ENCODE measurements at regions not wholly inside any gene's neighbourhood (a gene's known extent, or its start where the extent isn't known, plus 50 kb on each side); places are given as distances from the start of the nearest gene placed in this dataset.

- ATAC-seq, result no peak
- intact Hi-C loops (cut with DNase I), result no loop called here
- no peak for DNase-seq (ENCODE audit: low spot score)
Measured at GRCh38 chr4:38189445-38189844, 229.2 kb downstream of the PTTG2 start.

- intact Hi-C loops (cut with DNase I), result no loop called here
- DNase-seq (ENCODE audit: low spot score) (peak; percentile 61), ATAC-seq (peak; percentile 88)
Measured at GRCh38 chr4:38190717-38191178, 230.6 kb downstream of the PTTG2 start.

- ATAC-seq (no peak), DNase-seq (ENCODE audit: low spot score) (no peak)
- intact Hi-C loops (cut with DNase I), result no loop called here
Measured at GRCh38 chr4:38192516-38192915, 232.3 kb downstream of the PTTG2 start.

- intact Hi-C loops (cut with DNase I), result no loop called here
- ATAC-seq, result no peak
- DNase-seq (ENCODE audit: low spot score), result no peak
Measured at GRCh38 chr4:38193236-38193863, 233.2 kb downstream of the PTTG2 start.

GRCh38 chr4:38194047-38194602, 233.9 kb downstream of the PTTG2 start:
- intact Hi-C loops (cut with DNase I), result no loop called here
- ATAC-seq (no peak), DNase-seq (ENCODE audit: low spot score) (no peak)

GRCh38 chr4:38195486-38195885, 235.3 kb downstream of the PTTG2 start:
- no peak for DNase-seq (ENCODE audit: low spot score)
- intact Hi-C loops (cut with DNase I), result loop anchor here (5.0 kb wide), 1 partner anchor 1668 kb away; no protein-coding TSS in a partner anchor
- ATAC-seq, result no peak

GRCh38 chr4:38195911-38196310, 235.7 kb downstream of the PTTG2 start:
- no peak for ATAC-seq
- intact Hi-C loops (cut with DNase I), result loop anchor here (5.0 kb wide), 1 partner anchor 1669 kb away; no protein-coding TSS in a partner anchor
- DNase-seq (ENCODE audit: low spot score), result no peak

- no peak for DNase-seq (ENCODE audit: low spot score)
- ATAC-seq, result no peak
Measured at GRCh38 chr4:38202242-38202641, 242.0 kb downstream of the PTTG2 start.

GRCh38 chr4:38203609-38204008, 243.4 kb downstream of the PTTG2 start:
- no peak for DNase-seq (ENCODE audit: low spot score)
- intact Hi-C loops (cut with DNase I), result no loop called here
- no peak for ATAC-seq

More at GRCh38 chr4:38202242-38202641, 242.0 kb downstream of the PTTG2 start:
- intact Hi-C loops (cut with DNase I), result no loop called here

GRCh38 chr4:38204339-38205035, 244.3 kb downstream of the PTTG2 start:
- DNase-seq (ENCODE audit: low spot score), result no peak
- no peak for ATAC-seq

GRCh38 chr4:38205261-38205660, 245.1 kb downstream of the PTTG2 start:
- intact Hi-C loops (cut with DNase I), result no loop called here
- ATAC-seq, result no peak
- no peak for DNase-seq (ENCODE audit: low spot score)

More at GRCh38 chr4:38204339-38205035, 244.3 kb downstream of the PTTG2 start:
- intact Hi-C loops (cut with DNase I), result no loop called here

- DNase-seq (ENCODE audit: low spot score) (no peak), ATAC-seq (no peak)
- intact Hi-C loops (cut with DNase I), result no loop called here
Measured at GRCh38 chr4:38207110-38207457, 246.9 kb downstream of the PTTG2 start.

- DNase-seq (ENCODE audit: low spot score), result no peak
- ATAC-seq, result no peak
- intact Hi-C loops (cut with DNase I), result no loop called here
Measured at GRCh38 chr4:38209654-38210053, 249.5 kb downstream of the PTTG2 start.

GRCh38 chr4:38210396-38211114, 250.4 kb downstream of the PTTG2 start:
- peak; percentile 36 for ATAC-seq
- intact Hi-C loops (cut with DNase I), result no loop called here
- DNase-seq (ENCODE audit: low spot score), result no peak

GRCh38 chr4:38211885-38212284, 251.7 kb downstream of the PTTG2 start:
- no peak for DNase-seq (ENCODE audit: low spot score)
- ATAC-seq, result no peak
- intact Hi-C loops (cut with DNase I), result no loop called here

GRCh38 chr4:38213083-38213805, 253.0 kb downstream of the PTTG2 start:
- intact Hi-C loops (cut with DNase I), result no loop called here
- no peak for ATAC-seq

GRCh38 chr4:38222892-38223291, 262.7 kb downstream of the PTTG2 start:
- no peak for DNase-seq (ENCODE audit: low spot score)
- ATAC-seq, result no peak

More at GRCh38 chr4:38213083-38213805, 253.0 kb downstream of the PTTG2 start:
- no peak for DNase-seq (ENCODE audit: low spot score)

GRCh38 chr4:38223306-38223705, 263.1 kb downstream of the PTTG2 start:
- intact Hi-C loops (cut with DNase I), result no loop called here
- ATAC-seq (peak; percentile 55), DNase-seq (ENCODE audit: low spot score) (no peak)

More at GRCh38 chr4:38222892-38223291, 262.7 kb downstream of the PTTG2 start:
- intact Hi-C loops (cut with DNase I), result no loop called here

GRCh38 chr4:38223782-38224236, 263.6 kb downstream of the PTTG2 start:
- DNase-seq (ENCODE audit: low spot score), result no peak
- peak; percentile 71 for ATAC-seq
- intact Hi-C loops (cut with DNase I), result no loop called here

Measured in sciatic nerve (tissue), 2 donors.